SK-N-SH treated with all-trans-retinoic acid at 6 μM for 48 hours (cell line): ENCODE measurements at regions not wholly inside any gene's neighbourhood (a gene's known extent, or its start where the extent isn't known, plus 50 kb on each side); places are given as distances from the start of the nearest gene placed in this dataset.

Experiments used
- ATAC-seq: fragments of 200-7000 bp; cut with Tn5 transposase; 3 replicates; pipeline ENCODE4 v1.9.1; 2020; ENCODE audit warnings: mild to moderate bottlenecking, moderate library complexity
- ARNTL ChIP-seq: fragments of 450-650 bp; formaldehyde crosslinking; IDR thresholded peaks from 2 replicates; pipeline ENCODE4 v1.5.0; 2020; ENCODE audit warnings: low read depth, mild to moderate bottlenecking, moderate library complexity, borderline replicate concordance
- BACH2 ChIP-seq: fragments of 250-450 bp; sonication (Bioruptor Pico); IDR thresholded peaks from 2 replicates; pipeline ENCODE4 v1.9.0; 2021; ENCODE audit warnings: mild to moderate bottlenecking, borderline replicate concordance
- CSDC2 ChIP-seq: fragments of 250-450 bp; sonication (Bioruptor Pico); IDR thresholded peaks from 2 replicates; pipeline ENCODE4 v1.5.0; 2020; ENCODE audit warnings: mild to moderate bottlenecking, moderate library complexity
- ESRRG ChIP-seq: fragments of 250-450 bp; sonication (Bioruptor Pico); IDR thresholded peaks from 2 replicates; pipeline ENCODE4 v1.6.1; 2021; ENCODE audit warnings: mild to moderate bottlenecking
- GLIS3 ChIP-seq: fragments of 250-450 bp; sonication (Bioruptor Pico); IDR thresholded peaks from 2 replicates; pipeline ENCODE4 v1.5.0; 2020; ENCODE audit warnings: mild to moderate bottlenecking, moderate library complexity
- ISL1 ChIP-seq: fragments of 250-450 bp; sonication (Bioruptor Pico); IDR thresholded peaks from 2 replicates; pipeline ENCODE4 v2.1.2; 2022; ENCODE audit warnings: mild to moderate bottlenecking, moderate library complexity
- OSR1 ChIP-seq: fragments of 250-450 bp; sonication (Bioruptor Pico); IDR thresholded peaks from 2 replicates; pipeline ENCODE4 v1.8.0; 2022; ENCODE audit warnings: moderate library complexity, mild to moderate bottlenecking, inconsistent platforms
- PATZ1 ChIP-seq: fragments of 250-450 bp; sonication (Bioruptor Pico); IDR thresholded peaks from 2 replicates; pipeline ENCODE4 v1.8.0; 2020; ENCODE audit warnings: mild to moderate bottlenecking, moderate library complexity, borderline replicate concordance
- POU6F1 ChIP-seq: fragments of 250-450 bp; sonication (Bioruptor Pico); IDR thresholded peaks from 2 replicates; pipeline ENCODE4 v1.8.0; 2021; ENCODE audit warnings: low read depth, mild to moderate bottlenecking, moderate library complexity, borderline replicate concordance
- PPARA ChIP-seq: fragments of 250-450 bp; sonication (Bioruptor Pico); IDR thresholded peaks from 2 replicates; pipeline ENCODE4 v1.5.0; 2020; ENCODE audit warnings: mild to moderate bottlenecking, borderline replicate concordance
- RARB ChIP-seq: fragments of 250-450 bp; sonication (Bioruptor Pico); IDR thresholded peaks from 2 replicates; pipeline ENCODE4 v1.8.0; 2021; ENCODE audit warnings: mild to moderate bottlenecking, moderate library complexity
- TCF4 ChIP-seq: fragments of 250-450 bp; sonication (Bioruptor Pico); IDR thresholded peaks from 2 replicates; pipeline ENCODE4 v1.8.0; 2021; ENCODE audit warnings: mild to moderate bottlenecking, moderate library complexity, borderline replicate concordance
- TOX ChIP-seq: fragments of 250-450 bp; sonication (Bioruptor Pico); IDR thresholded peaks from 2 replicates; pipeline ENCODE4 v1.8.0; 2021; ENCODE audit warnings: mild to moderate bottlenecking, moderate library complexity, borderline replicate concordance
- TSHZ2 ChIP-seq: fragments of 250-450 bp; sonication (Bioruptor Pico); IDR thresholded peaks from 2 replicates; pipeline ENCODE4 v1.5.0; 2020; ENCODE audit warnings: mild to moderate bottlenecking, moderate library complexity
- ZC3H10 ChIP-seq: fragments of 250-450 bp; sonication (Bioruptor Pico); IDR thresholded peaks from 2 replicates; pipeline ENCODE4 v1.5.1; 2021; ENCODE audit warnings: mild to moderate bottlenecking, moderate library complexity
- ZFP3 ChIP-seq: fragments of 250-450 bp; sonication (Bioruptor Pico); IDR thresholded peaks from 2 replicates; pipeline ENCODE4 v1.5.0; 2020; ENCODE audit warnings: mild to moderate bottlenecking, moderate library complexity
- ZFP30 ChIP-seq: fragments of 450-650 bp; formaldehyde crosslinking; IDR thresholded peaks from 2 replicates; pipeline ENCODE4 v1.5.0; 2022; ENCODE audit warnings: mild to moderate bottlenecking, moderate library complexity
- ZNF565 ChIP-seq: fragments of 450-650 bp; formaldehyde crosslinking; conservative IDR thresholded peaks from 2 replicates; pipeline ENCODE4 v1.5.0; 2020; ENCODE audit warnings: low read depth, mild to moderate bottlenecking, moderate library complexity
- ZNF70 ChIP-seq: fragments of 450-650 bp; formaldehyde crosslinking; IDR thresholded peaks from 2 replicates; pipeline ENCODE4 v1.5.0; 2020; ENCODE audit warnings: mild to moderate bottlenecking, moderate library complexity
- ZNF8 ChIP-seq: fragments of 450-650 bp; formaldehyde crosslinking; IDR thresholded peaks from 2 replicates; pipeline ENCODE4 v1.5.0; 2020; ENCODE audit warnings: mild to moderate bottlenecking, moderate library complexity
- TF ChIP-seq, protein P1 (sequence below): fragments of 250-450 bp; sonication (Bioruptor Pico); IDR thresholded peaks from 2 replicates; pipeline ENCODE4 v1.5.1; 2020; ENCODE audit warnings: low read depth, mild to moderate bottlenecking, moderate library complexity

- TF ChIP-seq ZFP3 (CRISPR knock-in tag) (no peak), ARNTL (CRISPR knock-in tag) (no peak), ZNF8 (CRISPR knock-in tag) (no peak), TOX (CRISPR knock-in tag) (no peak), PATZ1 (CRISPR knock-in tag) (no peak), CSDC2 (CRISPR knock-in tag) (no peak), PPARA (CRISPR knock-in tag) (no peak), BACH2 (CRISPR knock-in tag) (no peak), GLIS3 (CRISPR knock-in tag) (no peak), TSHZ2 (CRISPR knock-in tag) (no peak), ZC3H10 (CRISPR knock-in tag) (no peak), ESRRG (CRISPR knock-in tag) (no peak), POU6F1 (CRISPR knock-in tag) (no peak), OSR1 (CRISPR knock-in tag) (no peak), TCF4 (CRISPR knock-in tag) (no peak), ZNF565 (CRISPR knock-in tag) (no peak), ZFP30 (CRISPR knock-in tag) (no peak)
- TF ChIP-seq, protein P1, sequence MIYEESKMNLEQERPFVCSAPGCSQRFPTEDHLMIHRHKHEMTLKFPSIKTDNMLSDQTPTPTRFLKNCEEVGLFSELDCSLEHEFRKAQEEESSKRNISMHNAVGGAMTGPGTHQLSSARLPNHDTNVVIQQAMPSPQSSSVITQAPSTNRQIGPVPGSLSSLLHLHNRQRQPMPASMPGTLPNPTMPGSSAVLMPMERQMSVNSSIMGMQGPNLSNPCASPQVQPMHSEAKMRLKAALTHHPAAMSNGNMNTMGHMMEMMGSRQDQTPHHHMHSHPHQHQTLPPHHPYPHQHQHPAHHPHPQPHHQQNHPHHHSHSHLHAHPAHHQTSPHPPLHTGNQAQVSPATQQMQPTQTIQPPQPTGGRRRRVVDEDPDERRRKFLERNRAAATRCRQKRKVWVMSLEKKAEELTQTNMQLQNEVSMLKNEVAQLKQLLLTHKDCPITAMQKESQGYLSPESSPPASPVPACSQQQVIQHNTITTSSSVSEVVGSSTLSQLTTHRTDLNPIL (CRISPR knock-in tag), result no peak
- no peak for ATAC-seq
Measured at GRCh38 chr15:66945286-66945685, 120.1 kb upstream of the SMAD3 start.

GRCh38 chr15:66945842-66946241 lies 119.6 kb upstream of the SMAD3 start:
- TF ChIP-seq ISL1 (no peak), PATZ1 (CRISPR knock-in tag) (no peak), RARB (CRISPR knock-in tag) (no peak), ZFP30 (CRISPR knock-in tag) (no peak), TOX (CRISPR knock-in tag) (no peak), ZC3H10 (CRISPR knock-in tag) (no peak), ZFP3 (CRISPR knock-in tag) (no peak), CSDC2 (CRISPR knock-in tag) (no peak), GLIS3 (CRISPR knock-in tag) (no peak), ZNF70 (no peak), TCF4 (CRISPR knock-in tag) (no peak)
- no peak for ATAC-seq
